Activated T-cell treated with anti-CD3 and anti-CD28 coated beads, Interleukin-2, amount 50 U/mL, for 24 hours (primary cell): ENCODE measurements at regions not wholly inside any gene's neighbourhood (a gene's known extent, or its start where the extent isn't known, plus 50 kb on each side); places are given as distances from the start of the nearest gene placed in this dataset.

ENCODE experiments used
- DNase-seq: peaks from one replicate; pipeline ENCODE4 v3.0.0-alpha.2; 2020
- H3K27ac Mint-ChIP-seq: 2 replicates; pipeline ENCODE4 v1.8.0; 2020; ENCODE audit warnings: mild to moderate bottlenecking, mixed read lengths
- H3K27me3 Mint-ChIP-seq: 2 replicates; pipeline ENCODE4 v1.8.0; 2020; ENCODE audit warnings: mixed read lengths
- H3K36me3 Mint-ChIP-seq: 2 replicates; pipeline ENCODE4 v1.8.0; 2020; ENCODE audit warnings: low read depth, mixed read lengths
- H3K4me1 Mint-ChIP-seq: 2 replicates; pipeline ENCODE4 v1.8.0; 2020; ENCODE audit warnings: low read depth, mixed read lengths
- H3K4me3 Mint-ChIP-seq: 2 replicates; pipeline ENCODE4 v1.8.0; 2020; ENCODE audit warnings: mild to moderate bottlenecking, moderate library complexity, mixed read lengths
- H3K9me3 Mint-ChIP-seq: 2 replicates; pipeline ENCODE4 v1.8.0; 2020; ENCODE audit warnings: mixed read lengths

DNA sequence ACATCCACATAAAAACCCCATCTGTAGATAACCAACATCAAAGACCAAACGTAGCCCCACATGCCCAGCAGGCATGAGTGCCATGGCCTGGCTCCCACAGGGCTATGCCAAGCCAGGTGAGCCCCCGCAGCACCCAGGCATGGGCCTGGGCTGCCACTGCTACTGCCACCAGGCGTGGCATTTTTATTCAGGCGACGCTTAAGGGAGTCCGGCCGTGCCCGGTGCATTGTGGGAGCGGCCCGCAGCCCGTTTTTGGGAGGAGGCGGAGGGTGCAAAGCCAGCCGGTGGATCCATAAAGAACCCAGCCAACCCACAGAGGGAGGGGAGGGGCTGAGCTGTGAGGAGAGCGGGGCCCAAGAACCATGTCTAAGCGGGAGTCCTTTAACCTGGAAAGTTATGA is 83.6 kb downstream of the XIST start:
- no peak overlapping the region for H3K4me3 Mint-ChIP-seq
- H3K27ac Mint-ChIP-seq: no peak overlapping the region
- no peaks in the 10 kb centered on the region for H3K9me3 Mint-ChIP-seq
- H3K4me1 Mint-ChIP-seq: peaks cover 11% of the 10 kb centered on the region
- H3K27me3 Mint-ChIP-seq: peaks cover 68% of the 10 kb centered on the region
- DNase-seq: no peak
- no peaks in the 10 kb centered on the region for H3K36me3 Mint-ChIP-seq

DNA sequence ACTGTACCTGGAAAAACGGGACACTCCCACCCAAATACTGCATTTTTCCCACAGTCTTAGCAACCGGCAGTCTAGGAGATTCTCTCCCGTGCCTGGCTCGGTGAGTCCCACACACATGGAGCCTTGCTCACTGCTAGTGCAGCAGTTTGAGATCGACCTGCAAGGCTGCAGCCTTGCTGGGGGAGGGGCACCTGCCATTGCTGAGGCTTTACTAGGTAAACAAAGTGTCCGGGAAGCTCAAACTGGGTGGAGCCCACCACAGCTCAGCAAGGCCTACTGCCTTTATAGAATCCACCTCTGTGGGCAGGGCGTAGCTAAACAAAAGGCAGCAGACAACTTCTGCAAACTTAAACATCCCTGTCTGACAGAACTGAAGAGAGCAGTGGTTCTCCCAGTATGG is 84.4 kb downstream of the XIST start:
- no peak for DNase-seq
- peaks cover 11% of the 10 kb centered on the region for H3K4me1 Mint-ChIP-seq
- peaks cover 69% of the 10 kb centered on the region for H3K27me3 Mint-ChIP-seq
- H3K9me3 Mint-ChIP-seq: no peaks in the 10 kb centered on the region
- no peaks in the 10 kb centered on the region for H3K36me3 Mint-ChIP-seq
- H3K27ac Mint-ChIP-seq: no peak overlapping the region
- H3K4me3 Mint-ChIP-seq: no peak overlapping the region

DNA sequence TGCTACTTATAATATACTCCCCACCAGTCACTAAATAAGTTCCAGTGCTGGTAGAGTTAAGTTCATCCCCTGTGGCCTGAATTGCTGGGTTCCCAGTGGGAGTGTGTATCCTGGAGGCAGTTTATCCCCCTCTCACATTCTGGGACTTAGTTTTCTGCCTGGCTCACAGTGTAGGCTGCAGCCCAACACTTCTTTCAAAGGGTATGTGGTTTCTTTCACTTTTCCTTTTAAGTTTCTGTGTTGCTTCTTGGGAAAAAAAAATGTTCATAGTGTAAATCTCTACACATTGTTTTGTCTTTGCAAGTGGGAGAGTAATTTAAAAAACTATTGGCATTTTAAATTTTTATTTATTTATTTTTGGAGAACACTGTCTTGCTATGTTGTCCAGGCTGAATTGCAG is 85.5 kb downstream of the XIST start:
- H3K27me3 Mint-ChIP-seq: peaks cover 69% of the 10 kb centered on the region
- H3K4me1 Mint-ChIP-seq: peaks cover 11% of the 10 kb centered on the region
- H3K9me3 Mint-ChIP-seq: no peaks in the 10 kb centered on the region
- no peak overlapping the region for H3K4me3 Mint-ChIP-seq
- no peak overlapping the region for H3K27ac Mint-ChIP-seq
- no peaks in the 10 kb centered on the region for H3K36me3 Mint-ChIP-seq
- DNase-seq: no peak

DNA sequence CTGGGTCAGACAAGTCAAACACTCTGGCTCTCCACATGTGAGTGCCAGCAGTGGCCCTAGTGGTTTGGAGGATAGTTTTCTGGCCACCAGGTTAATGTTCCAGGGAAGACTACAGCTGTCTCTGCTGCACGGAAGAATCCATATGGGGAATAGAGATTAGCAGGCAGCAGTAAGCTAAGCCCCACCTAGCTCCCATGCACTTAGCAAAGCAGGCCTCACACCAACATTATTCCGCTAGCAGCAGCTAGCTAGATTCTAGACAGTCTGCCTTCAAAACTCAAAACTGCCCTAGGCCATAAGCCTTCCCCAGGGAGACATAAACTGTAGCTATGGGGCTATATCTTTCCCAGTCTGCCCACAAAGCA is 86.1 kb downstream of the XIST start:
- no peak for DNase-seq
- Mint-ChIP-seq H3K4me3 (no peak overlapping the region), H3K4me1 (peaks cover 11% of the 10 kb centered on the region), H3K36me3 (no peaks in the 10 kb centered on the region), H3K27ac (no peak overlapping the region), H3K9me3 (no peaks in the 10 kb centered on the region), H3K27me3 (peaks cover 69% of the 10 kb centered on the region)

DNA sequence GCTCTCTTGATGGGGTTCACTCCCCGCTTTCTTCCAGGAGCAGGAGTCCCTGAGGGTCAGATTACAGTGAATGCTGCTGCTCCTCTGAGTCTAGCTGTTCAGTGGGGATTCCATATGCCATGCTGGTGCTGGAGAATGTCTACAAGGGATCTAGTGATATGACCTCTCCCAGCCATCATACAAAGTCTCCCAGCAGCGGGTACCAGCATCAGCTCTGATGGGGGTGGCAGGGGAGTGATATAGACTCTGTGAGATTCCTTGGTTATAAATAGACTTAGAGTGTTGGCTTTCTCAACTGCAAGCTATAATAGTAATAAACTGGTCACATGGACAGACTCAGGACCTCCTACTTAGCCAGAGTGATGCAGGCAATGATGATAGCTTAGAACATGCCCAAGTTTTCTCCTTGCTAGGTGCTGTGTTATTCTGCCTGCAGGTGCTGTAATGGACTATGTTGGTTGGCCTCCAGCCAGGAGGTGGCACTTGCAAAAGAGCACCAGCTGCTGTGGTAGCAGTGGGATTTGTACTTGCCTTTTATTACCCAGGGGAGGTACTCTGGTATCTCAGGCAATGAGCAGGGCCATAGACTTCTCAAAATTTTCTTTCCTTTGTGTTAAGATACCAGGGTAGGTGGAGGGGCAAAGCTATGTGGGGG is 86.6 kb downstream of the XIST start:
- no peaks in the 10 kb centered on the region for H3K9me3 Mint-ChIP-seq
- H3K27me3 Mint-ChIP-seq: peaks cover 72% of the 10 kb centered on the region
- no peaks in the 10 kb centered on the region for H3K36me3 Mint-ChIP-seq
- no peak for DNase-seq
- H3K27ac Mint-ChIP-seq: no peak overlapping the region
- peaks cover 11% of the 10 kb centered on the region for H3K4me1 Mint-ChIP-seq
- H3K4me3 Mint-ChIP-seq: no peak overlapping the region

DNA sequence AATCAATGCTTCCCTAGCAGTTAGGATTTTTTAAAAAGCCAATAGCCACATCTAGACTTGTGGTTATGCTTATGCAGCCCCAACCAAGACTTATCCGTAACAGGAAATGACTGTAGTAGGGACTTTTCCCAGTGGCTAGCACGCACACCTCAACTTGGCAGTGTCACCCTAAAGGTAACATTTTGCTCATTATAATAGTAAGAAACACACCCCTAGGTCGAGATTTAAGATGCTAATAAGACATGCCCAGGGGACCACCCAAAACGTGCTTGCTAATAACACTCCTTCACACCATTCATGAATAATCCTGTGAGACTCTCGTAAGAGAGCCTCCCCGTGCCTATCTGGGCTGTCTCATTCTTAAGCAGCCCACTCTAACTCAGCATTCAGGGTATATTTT is 94.3 kb downstream of the XIST start:
- no peak overlapping the region for H3K27ac Mint-ChIP-seq
- H3K4me3 Mint-ChIP-seq: no peak overlapping the region
- H3K27me3 Mint-ChIP-seq: peaks cover 83% of the 10 kb centered on the region
- no peaks in the 10 kb centered on the region for H3K9me3 Mint-ChIP-seq
- no peaks in the 10 kb centered on the region for H3K36me3 Mint-ChIP-seq
- peaks cover 4% of the 10 kb centered on the region for H3K4me1 Mint-ChIP-seq
- DNase-seq: no peak
